Skin epidermis (tissue), 12 donors: ENCODE measurements at regions not wholly inside any gene's neighbourhood (a gene's known extent, or its start where the extent isn't known, plus 50 kb on each side); places are given as distances from the start of the nearest gene placed in this dataset.
"Not testable (repeated sequence)": the region's sequence is repeated elsewhere in the genome, so short reads cannot be mapped to it uniquely, and the experiment has no call there.

Experiments used
- H3K27ac ChIP-seq, 21 experiments: fragments of 200-600 bp; sonication (generic) in 11 of 21; one replicate each; pipeline ENCODE4 v1.5.0; 2020; ENCODE audit warnings: mild to moderate bottlenecking in 3 of 21, inconsistent platforms in 2 of 21, moderate library complexity in 2 of 21
- H3K4me3 ChIP-seq, 7 experiments: fragments of 200-600 bp; sonication (generic) in 2 of 7; one replicate each; pipeline ENCODE4 v1.5.0; 2020; ENCODE audit warnings: inconsistent platforms in 2 of 7, mild to moderate bottlenecking in 2 of 7, moderate library complexity in 1 of 7

DNA sequence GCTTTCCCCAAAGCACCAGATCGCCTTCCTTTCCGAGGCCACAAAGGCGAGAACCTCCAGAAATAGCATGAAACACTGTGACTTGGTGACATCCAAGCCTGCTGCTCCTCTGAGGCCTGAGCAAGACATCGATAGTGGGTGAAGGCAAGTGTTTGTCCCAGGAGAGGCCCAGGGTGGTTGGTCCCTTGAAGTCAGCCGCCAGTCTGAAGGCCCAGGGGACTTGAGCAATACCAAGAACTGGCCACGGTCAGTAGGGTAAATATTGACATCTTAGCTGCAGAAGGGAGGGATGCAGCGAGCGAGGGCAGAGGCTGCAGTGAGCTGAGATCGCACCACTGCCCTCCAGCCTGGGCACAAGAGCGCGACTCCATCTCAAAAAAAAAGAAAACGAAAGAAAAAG, 1533.5 kb downstream of the REEP3 start:
- H3K4me3 ChIP-seq, H3K27ac ChIP-seq: not testable (repeated sequence)

DNA sequence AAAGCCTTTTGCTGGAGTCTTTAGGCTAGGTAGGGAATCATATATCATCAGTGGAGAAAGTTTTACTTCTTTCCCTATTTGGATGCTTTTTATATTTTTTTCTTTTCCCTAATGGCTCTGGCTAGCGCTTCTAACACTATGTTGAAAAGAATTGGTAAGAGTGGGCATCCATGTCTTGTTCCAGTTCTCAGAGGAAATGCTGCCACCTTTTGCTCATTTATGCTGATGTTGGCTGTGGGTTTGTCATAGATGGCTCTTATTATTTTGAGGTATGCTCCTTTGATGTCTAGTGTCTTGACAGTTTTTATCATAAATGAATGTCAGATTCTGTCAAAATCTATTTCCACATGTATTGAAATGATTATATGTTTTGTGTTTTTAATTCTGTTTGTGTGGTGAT, 1544.1 kb downstream of the REEP3 start:
- Histone ChIP-seq H3K27ac (no peak overlapping the region), H3K4me3 (no peak overlapping the region)

DNA sequence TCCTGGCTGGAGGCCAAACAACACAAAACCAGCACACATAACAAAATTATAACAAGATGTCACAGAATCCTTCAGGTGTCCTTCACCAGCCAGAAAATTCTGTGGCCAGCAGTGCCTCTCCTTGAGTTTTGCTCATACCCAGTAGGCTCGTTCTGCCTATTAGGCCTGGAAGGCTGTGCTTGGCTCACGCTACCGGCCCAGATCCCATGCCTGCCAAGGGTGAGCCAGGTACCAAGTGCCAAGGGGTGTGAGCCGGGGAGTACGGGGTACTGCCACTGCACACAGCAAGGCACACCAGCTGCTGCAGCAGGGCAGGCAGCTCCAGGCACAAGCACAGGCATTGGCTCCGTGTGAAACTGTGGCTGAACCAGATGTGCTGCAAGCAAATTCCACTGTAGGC, 1562.0 kb downstream of the REEP3 start:
- Histone ChIP-seq H3K4me3 (no peak overlapping the region), H3K27ac (no peak overlapping the region)

DNA sequence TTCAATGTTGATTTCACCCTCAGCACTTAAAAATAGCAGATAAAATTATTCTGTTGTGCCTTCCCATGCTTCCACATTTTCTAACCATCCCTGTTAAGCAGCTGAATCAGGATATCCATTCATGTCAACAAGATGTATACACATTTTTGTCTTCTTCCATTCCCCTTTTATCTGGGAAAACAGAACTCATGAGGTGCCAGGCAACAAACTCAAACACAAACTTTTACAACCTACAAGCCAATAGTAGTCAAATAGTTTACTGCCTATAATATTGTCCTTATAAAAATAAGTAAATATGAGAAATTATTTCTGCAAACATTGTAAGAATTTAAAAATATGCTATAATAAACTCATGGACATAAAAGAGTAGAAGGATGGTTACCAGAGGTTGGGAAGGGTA, 1569.8 kb downstream of the REEP3 start:
- Histone ChIP-seq H3K4me3 (no peak overlapping the region), H3K27ac (no peak overlapping the region)

DNA sequence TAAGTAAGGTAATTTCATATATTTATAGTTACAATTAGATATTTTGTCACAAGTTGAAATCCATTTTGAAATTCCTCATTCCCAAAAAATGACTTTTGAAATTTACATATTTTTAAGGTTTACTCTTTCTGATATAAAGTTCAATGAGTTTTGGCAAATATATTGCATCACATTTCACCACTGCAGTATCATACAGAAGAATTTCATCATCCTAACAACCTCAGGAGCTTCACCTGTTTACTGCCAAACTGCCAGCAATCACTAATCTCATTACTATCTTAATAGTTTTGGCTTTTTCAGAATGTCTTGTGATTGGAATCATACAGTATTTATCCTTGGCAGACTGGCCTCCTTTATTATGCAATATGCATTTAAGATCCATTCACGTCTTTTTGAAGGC, 1578.9 kb downstream of the REEP3 start:
- H3K27ac ChIP-seq = no peak overlapping the region
- no peak overlapping the region for H3K4me3 ChIP-seq

DNA sequence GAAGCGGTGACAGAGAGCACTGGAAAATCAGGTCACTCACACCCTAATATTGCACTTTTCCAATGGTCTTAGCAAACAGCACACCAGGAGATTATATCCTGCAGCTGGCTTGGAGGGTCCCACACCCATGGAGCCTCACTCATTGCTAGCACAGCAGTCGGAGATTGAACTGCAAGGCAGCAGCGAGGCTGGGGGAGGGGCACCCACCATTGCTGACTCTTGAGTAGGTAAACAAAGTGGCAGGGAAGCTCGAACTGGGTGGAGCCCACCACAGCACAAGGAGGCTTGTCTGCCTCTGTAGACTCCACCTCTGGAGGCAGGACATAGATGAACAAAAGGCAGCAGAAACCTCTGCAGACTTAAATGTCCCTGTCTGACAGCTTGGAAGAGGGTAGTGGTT, 1579.7 kb downstream of the REEP3 start:
- H3K4me3 ChIP-seq, H3K27ac ChIP-seq: not testable (repeated sequence)

DNA sequence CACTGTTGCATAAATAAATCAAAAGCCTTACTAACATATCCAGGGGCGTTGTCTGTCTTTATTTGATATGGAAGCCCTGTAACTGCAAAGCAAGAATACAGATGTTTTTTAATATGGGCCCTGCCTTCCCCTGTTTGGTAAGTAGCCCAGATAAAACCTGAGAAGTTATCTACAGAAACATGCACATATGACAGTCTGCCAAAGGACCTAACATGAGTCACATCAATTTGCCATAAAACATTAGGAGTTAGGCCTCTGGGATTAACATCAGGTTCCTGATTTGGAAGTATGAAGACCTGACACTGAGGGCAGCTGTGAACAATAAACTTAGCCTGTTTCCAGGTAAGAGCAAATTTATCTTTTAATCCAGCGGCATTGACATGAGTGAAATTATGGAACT, 1588.8 kb downstream of the REEP3 start:
- Histone ChIP-seq H3K4me3 (no peak overlapping the region), H3K27ac (no peak overlapping the region)

DNA sequence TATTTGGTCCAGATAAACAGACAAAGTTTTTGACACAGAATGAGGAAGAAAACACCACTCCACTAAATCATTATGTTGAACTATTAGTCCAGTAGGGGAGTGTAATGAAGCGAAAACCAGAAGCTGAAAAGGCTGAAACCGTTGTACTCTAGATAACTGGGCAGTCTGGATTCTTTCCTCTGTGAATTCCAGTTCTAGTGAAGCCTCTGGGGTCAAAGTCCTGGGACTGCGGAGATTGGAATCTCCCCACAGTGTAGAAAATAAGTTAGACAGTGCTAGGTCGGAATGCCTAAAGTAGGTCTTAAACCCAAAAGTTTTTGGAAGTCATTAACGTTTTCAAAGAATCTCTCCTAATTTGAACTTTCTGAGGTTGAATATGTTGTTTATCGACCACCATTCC, 1589.9 kb downstream of the REEP3 start:
- H3K4me3 ChIP-seq, H3K27ac ChIP-seq: not testable (repeated sequence)

DNA sequence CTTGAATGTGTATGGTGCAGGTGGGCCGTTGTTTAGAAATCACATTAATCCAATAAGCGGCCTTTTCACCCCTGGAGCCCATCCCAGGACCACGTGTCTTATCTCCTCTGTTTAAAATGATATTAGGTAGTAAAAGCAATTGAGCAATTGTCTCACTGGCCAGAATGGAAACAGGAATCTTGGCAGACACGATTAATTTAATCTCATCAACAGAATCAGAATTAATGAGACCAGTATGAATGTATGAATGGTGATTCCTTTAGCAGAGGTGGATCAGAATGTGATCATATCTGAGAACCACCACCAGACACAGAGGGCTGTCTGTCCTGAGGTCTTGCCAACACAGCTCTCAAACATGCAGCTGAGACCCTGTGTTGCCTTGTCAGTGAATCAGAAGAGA, 1591.4 kb downstream of the REEP3 start:
- H3K27ac ChIP-seq = no peak overlapping the region
- H3K4me3 ChIP-seq = no peak overlapping the region

DNA sequence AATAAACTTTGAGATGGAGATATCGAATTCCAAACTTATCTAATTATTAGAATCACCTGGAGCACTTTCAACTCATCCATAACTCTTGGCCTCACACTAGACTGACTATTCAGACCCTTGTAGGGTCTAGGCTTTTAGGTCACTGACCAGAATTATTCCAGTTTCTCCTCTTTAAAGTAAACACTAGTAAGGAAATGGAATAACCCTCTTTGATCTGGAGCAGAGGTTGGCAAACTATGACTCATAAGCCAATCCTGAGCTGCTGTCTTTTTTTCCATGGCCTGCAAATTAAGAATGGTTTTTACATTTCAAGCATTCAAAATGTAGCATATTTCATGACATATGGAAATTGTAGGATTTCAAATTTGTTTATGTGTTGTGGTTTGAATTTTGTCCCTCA, 1601.9 kb downstream of the REEP3 start:
- no peak overlapping the region for H3K27ac ChIP-seq
- no peak overlapping the region for H3K4me3 ChIP-seq

DNA sequence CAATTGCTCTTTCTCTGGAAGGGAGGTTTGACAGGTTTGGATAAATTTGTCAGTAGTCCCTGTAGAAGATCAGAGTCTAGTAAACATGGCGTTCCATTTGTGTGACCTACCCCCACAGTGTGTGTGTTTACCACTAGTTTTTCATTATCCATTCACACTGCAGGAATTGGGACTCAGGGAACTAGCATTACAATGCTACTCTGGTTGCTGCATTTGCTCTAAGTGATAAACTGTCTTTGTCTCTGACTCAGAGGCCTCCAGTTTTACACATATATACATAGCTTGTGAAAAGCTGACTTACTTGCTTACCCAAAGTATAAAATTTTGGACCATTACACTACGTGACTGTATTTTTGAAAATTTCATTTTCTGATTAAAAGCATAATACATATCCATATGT, 1604.0 kb downstream of the REEP3 start:
- Histone ChIP-seq H3K27ac (no peak overlapping the region), H3K4me3 (no peak overlapping the region)

DNA sequence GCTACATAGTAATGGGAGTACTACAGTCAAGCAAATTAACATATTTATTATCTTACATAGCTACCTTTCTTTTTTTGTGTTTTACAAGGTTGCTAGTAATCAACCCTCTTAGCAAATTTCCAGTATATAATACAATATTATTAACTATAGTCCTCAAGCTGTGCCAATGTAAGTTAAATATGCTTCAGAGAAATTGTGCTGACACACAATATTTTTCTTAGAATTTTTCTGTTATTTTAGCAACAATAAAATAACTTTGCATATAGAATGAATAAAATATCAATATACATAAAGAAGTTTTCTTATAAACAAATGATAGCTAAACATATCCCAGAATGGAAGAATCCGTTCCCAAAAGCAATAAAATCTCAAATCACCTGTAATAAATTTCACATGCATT, 1605.1 kb downstream of the REEP3 start:
- no peak overlapping the region for H3K27ac ChIP-seq
- no peak overlapping the region for H3K4me3 ChIP-seq

DNA sequence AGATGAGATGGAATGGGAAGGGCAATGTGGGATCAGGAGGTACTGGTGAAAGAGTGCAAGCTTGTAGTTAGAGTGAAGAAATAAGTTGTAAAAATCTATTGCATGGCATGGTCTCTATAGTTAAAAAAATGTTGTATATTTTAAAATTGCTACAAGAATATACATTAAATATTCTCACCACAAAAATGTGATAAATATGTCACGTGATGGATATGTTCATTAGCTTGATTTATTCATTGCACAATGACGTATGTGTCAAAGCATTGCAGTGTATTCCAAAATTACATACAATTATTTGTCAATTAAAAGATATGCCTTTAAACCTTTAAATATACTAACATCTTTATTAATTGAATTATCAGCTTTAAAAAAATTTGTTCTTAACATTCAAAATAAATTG, 1607.1 kb downstream of the REEP3 start:
- no peak overlapping the region for H3K4me3 ChIP-seq
- H3K27ac ChIP-seq = no peak overlapping the region

DNA sequence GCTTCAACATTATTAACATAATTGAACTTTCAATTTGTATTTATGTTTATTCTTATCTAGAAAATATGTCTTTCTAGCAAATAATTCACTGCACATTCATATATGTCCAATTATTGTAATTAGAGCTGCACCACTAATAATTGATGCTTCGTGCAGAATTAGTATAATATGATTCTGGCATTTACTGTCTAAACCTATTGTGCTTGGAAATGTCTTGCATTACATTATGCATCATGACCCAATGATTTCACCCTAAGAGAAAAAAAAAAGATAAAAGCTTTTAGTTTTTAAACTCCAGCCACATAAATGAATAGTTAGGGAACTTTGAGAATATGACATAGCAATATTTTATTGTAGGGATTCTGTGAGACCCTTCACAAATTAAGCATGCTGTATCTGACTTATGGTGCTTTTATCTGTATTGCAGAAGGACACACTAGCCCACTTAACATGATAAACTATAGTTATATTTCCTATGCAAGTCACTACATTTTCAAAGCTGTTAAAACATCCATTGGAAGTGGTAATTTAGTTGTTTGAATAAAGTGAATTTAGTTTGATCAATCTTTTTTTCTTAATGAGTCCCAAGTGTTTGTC, 1609.1 kb downstream of the REEP3 start:
- Histone ChIP-seq H3K4me3 (no peak overlapping the region), H3K27ac (no peak overlapping the region)

DNA sequence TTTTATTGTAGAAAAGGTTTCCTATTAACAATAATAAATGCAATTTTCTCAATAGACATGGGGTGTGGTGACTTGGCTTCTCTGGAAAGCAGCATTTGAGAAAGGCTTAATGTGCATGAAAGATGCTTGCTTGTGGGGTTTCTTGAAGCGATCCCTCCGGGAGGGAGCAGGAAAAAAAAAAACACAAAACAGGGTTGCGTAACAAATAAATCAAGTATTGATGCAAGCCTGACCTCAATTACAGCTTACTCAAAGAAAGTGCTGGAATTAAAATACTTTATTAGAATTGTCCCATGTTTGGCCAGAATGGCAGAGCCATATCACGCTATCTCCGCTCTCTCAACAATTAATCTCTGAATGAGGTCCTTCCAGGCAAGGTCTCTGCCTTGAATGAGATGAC, 1612.5 kb downstream of the REEP3 start:
- no peak overlapping the region for H3K4me3 ChIP-seq
- H3K27ac ChIP-seq = no peak overlapping the region

DNA sequence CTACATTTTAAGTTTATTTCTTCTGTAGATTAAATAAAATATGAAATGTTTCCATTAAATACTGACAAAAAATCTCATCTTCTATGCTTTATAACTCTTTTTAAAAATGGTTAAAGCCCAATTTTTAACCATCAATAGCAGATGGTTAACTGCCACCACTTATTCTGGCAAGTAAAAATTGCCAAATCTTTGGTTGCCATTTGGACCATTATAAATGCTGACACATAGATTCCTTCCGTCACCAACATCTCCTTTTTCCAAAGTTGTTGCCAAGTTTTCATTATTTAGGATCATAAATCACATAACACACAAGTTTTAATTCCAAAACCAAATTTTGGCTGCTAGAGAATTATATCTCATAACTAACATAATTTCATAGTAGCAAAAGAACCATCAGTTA, 1614.3 kb downstream of the REEP3 start:
- H3K27ac ChIP-seq = no peak overlapping the region
- H3K4me3 ChIP-seq = no peak overlapping the region

DNA sequence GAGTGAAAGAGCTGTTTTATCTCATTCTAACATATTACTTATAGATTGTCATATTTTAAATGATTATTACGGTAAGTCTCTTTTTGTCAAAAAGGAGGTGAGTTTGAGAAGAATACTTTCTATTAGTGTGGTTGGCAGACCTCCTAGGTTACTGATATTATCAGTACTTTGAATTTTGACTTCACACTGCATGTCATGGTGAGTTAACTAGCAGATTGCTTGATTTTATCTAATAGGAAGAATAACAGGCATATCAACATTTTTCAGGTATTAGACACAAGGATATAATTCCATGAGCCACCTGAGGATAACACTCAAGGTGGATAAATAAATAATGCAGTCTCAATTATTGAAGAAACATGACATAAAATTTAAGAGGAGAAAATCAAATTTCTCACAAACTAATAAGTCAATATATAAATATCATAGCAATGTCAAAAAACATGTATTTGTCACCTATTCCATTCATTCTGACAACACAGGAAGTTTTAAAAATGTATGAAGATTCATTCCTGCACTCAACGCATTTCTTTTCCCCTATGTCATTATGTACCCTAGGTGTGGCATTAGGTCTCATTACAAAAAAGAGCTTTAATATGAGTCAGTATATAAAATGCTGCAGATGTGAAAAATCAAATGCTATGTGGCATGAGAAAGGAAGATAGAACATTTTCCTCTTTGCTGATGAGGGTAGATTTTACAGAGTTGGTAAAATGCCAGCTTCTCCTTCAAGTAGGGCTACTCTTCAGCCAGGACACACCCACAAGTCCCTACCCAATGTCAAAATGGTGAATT, 1621.6 kb downstream of the REEP3 start:
- H3K4me3 ChIP-seq = no peak overlapping the region
- no peak overlapping the region for H3K27ac ChIP-seq

DNA sequence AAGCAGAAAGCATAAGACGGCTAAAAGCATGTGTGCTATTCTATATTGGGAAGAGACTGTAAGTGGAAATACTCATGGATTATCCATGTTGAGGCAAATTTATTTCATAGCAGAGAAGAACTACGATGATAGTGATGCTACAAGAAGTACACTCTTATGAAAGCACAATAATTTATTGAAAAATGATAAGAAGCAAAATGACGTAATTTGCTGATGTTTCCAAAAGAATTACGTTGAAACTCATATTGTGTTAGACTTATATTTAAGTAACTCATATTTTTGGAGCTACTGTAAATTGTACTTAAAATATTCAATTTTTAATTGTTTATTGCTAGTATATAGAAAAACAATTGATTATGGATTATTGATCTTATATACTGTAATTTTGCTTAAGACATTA, 1622.5 kb downstream of the REEP3 start:
- H3K27ac ChIP-seq = no peak overlapping the region
- H3K4me3 ChIP-seq = no peak overlapping the region

DNA sequence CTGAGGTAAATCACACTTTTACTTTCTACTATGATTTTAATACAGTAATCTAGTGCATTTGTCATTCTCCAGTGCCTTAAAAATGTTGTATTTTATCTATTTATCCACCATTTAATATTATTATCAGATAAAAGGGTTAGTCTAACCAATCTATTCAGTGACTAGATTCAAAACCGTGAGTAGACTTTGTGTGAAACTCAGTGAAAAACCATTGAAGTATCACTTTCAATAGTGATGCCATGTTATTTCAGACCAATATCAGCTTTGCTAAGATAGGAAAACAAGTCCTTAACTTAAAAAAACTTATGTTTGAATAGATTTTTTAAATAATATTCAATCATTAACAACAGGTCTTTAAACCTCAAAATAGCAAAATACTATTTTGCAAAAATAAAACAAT, 1628.7 kb downstream of the REEP3 start:
- H3K27ac ChIP-seq = no peak overlapping the region

DNA sequence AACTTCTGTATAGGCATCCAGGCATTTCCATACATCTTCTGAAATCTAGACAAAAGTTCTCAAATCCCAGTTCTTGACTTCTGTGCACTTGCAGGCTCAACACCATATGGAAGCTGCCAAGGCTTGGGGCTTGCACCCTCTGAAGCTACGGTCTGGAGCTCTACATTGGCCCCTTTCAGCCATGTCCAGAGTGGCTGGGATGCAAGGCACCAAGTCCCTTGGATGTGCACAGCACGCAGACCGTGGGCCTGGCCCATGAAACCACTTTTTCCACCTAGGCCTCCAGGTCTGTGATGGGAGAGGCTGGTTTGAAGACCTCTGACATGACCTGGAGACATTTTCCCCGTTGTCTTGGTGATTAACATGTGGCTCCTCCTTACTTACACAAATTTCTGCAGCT, 1645.1 kb downstream of the REEP3 start:
- Histone ChIP-seq H3K27ac (no peak overlapping the region), H3K4me3 (no peak overlapping the region)

More for the DNA sequence above, 1628.7 kb downstream of the REEP3 start:
- H3K4me3 ChIP-seq = no peak overlapping the region

DNA sequence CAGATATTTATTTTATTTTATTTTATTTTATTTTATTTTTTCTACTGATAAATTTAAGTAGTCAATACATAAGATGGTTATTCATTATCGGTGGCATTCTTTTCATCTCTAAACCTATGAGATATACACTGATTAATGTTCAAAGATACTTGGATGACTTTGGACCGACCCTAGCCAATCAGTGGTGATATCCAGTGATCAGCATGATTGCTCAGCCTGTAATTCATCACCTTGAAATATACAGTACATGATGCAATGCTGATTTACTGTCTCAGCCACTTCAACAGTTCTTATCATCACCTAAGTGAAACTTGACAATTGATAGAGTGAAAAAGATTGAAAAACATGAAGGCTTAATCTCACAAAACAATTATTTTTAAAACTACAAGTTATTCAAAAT, 1651.0 kb downstream of the REEP3 start:
- Histone ChIP-seq H3K27ac (no peak overlapping the region), H3K4me3 (no peak overlapping the region)

DNA sequence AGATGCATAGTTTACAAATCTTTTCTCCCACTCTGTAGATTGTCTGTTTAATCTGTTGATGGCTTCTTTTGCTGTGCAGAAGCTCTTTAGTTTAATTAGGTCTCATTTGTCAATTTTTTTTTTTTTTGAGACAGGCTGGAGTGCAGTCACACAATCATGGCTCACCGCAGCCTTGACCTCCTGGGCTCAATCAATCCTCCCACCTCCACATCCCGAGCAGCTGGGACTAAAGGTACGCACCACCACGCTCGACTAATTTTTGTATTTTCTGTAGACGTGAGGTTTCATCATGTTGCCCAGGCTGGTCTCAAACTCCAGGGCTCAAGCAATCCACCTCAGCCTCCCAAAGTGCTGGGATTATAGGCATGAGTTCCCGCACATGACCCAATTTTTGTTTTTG, 1655.8 kb downstream of the REEP3 start:
- H3K27ac ChIP-seq = no peak overlapping the region
- no peak overlapping the region for H3K4me3 ChIP-seq
